ENCODE measurements at regions not wholly inside any gene's neighbourhood (a gene's known extent, or its start where the extent isn't known, plus 50 kb on each side); places are given as distances from the start of the nearest gene placed in this dataset.

- no TSS peak for BruUV-seq (replicated peaks)
- peak; percentile 15 for FAIRE-seq
Observed at GRCh38 chr4:52512291-52512690, 146.8 kb downstream of the USP46 start.

More at GRCh38 chr4:52512291-52512690, 146.8 kb downstream of the USP46 start:
- ChIA-PET POLR2A (interaction anchor here (0.6 kb wide), 1 partner anchor 129 kb away, joined by 3 read pairs; no protein-coding TSS in a partner anchor), CTCF (ENCODE audit: low intra/inter-chr PET ratio) (no interaction called here)
- ATAC-seq (no peak), DNase-seq (ENCODE audit: extremely low read depth in 1 of 4, low spot score in 3 of 4) (no peak)
- no peak overlapping the region for H2AFZ ChIP-seq (ENCODE audit: low read depth, low read length)
- H3K9ac ChIP-seq (ENCODE audit: insufficient read depth in 1 of 2, low read depth in 2 of 2, low read length in 2 of 2) = no peak overlapping the region
- no peak overlapping the region for H3K27ac ChIP-seq (ENCODE audit: extremely low read depth, low read depth, low read length)
- H3K27me3 ChIP-seq (ENCODE audit: control insufficient read depth in 2 of 2, insufficient read depth in 2 of 2, low read length in 2 of 2) = no peaks in the 10 kb centered on the region
- no peaks in the 10 kb centered on the region for H3K79me2 ChIP-seq (ENCODE audit: control insufficient read depth, insufficient read depth, low read length)
- in situ Hi-C loops (cut with MboI) = no loop called here
- no peaks in the 10 kb centered on the region for H3K9me1 ChIP-seq (ENCODE audit: control insufficient read depth, insufficient read depth, low read length)
- TF ChIP-seq TEAD1 (CRISPR knock-in tag; IDR thresholded peaks at IDR 0.05) = no peak
- TF ChIP-seq PHF20 (IDR thresholded peaks at IDR 0.05; ENCODE audit: partially characterized antibody) = no peak
- TF ChIP-seq ZBTB49 (CRISPR knock-in tag; IDR thresholded peaks at IDR 0.05; ENCODE audit: borderline replicate concordance) = no peak
- TF ChIP-seq USF2 (CRISPR knock-in tag; IDR thresholded peaks at IDR 0.05) = no peak
- no peak for TF ChIP-seq ZNF175 (CRISPR knock-in tag; IDR thresholded peaks at IDR 0.05; ENCODE audit: low read depth)
- no peak for TF ChIP-seq U2AF2 (optimal IDR thresholded peaks at IDR 0.05; ENCODE audit: low read depth, low read length)
- no peak for TF ChIP-seq MXD1 (CRISPR knock-in tag; IDR thresholded peaks at IDR 0.05; ENCODE audit: borderline replicate concordance, poor library complexity, severe bottlenecking)
- TF ChIP-seq ATF2 (CRISPR knock-in tag; IDR thresholded peaks at IDR 0.05) = no peak
- no peaks in the 10 kb centered on the region for H3K9me3 ChIP-seq (replicated peaks; ENCODE audit: control insufficient read depth, insufficient read depth, low read depth, low read length)
- H3K4me2 ChIP-seq (ENCODE audit: insufficient read depth, low read length) = no peak overlapping the region
- 0% methylated on average over 2 of the region's 2 CpGs for WGBS (ENCODE audit: insufficient coverage, low coverage, missing lambda C conversion rate)
- no peaks in the 10 kb centered on the region for H3K4me1 ChIP-seq (replicated peaks in 1 of 2; ENCODE audit: control insufficient read depth in 2 of 2, insufficient read depth in 2 of 2, low read length in 2 of 2)
- no peaks in the 10 kb centered on the region for H4K20me1 ChIP-seq (replicated peaks; ENCODE audit: control insufficient read depth, insufficient read depth, low read length)
- intact Hi-C loops (cut with micrococcal nuclease) = no loop called here
- H3K4me3 ChIP-seq = no peak overlapping the region
- no peaks in the 10 kb centered on the region for H3K36me3 ChIP-seq (ENCODE audit: control insufficient read depth, insufficient read depth, low read length)
